ENCODE measurements at regions not wholly inside any gene's neighbourhood (a gene's known extent, or its start where the extent isn't known, plus 50 kb on each side); places are given as distances from the start of the nearest gene placed in this dataset.

GRCh38 chr21:21969211-21969610 is 971.0 kb downstream of the NCAM2 start:
- TF ChIP-seq CTCF (IDR thresholded peaks at IDR 0.05) (no peak), POLR2A (IDR thresholded peaks at IDR 0.05) (no peak)

Measured in upper lobe of left lung (tissue), 4 donors.